ENCODE measurements at regions not wholly inside any gene's neighbourhood (a gene's known extent, or its start where the extent isn't known, plus 50 kb on each side); places are given as distances from the start of the nearest gene placed in this dataset.

DNA sequence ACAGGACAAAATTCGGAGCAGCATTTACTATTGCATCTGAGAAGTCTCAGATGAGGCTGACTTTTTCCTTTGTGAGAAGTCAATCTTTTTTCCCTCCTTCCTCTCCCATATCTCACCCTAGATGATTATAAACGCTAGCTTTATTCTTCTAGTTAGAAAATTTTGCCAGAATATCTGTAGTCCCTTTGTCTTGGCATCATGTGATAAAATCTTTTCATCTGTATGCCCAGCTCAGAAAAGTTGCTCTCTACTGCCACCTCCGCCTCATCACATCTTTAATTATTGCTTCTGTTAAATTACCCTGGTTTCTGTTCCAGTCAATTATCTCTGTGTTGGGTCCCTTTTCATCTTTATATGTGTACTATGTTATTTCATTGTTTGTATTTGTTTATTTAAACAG is 210.8 kb upstream of the SLC35G4 start:
- no peaks in the 10 kb centered on the region for H3K36me3 Mint-ChIP-seq (ENCODE audit: insufficient read depth, unreplicated experiment)
- no peaks in the 10 kb centered on the region for H3K4me1 Mint-ChIP-seq (ENCODE audit: insufficient read depth, unreplicated experiment)
- peak; percentile 10 for DNase-seq (ENCODE audit: unreplicated experiment)
- POLR2A ChIA-PET, result no interaction called here
- H3K27me3 Mint-ChIP-seq (ENCODE audit: insufficient read depth, unreplicated experiment), result peaks cover 37% of the 10 kb centered on the region
- H3K27ac Mint-ChIP-seq (ENCODE audit: low read depth, unreplicated experiment), result no peak overlapping the region
- no TSS peak for BruUV-seq (replicated peaks)
- CTCF ChIA-PET, result interaction anchor here (0.6 to 1.8 kb wide), 5 partner anchors 12 to 279 kb away, joined by 3 to 8 read pairs (median 4); no protein-coding TSS in a partner anchor
- TF ChIP-seq, protein P1, sequence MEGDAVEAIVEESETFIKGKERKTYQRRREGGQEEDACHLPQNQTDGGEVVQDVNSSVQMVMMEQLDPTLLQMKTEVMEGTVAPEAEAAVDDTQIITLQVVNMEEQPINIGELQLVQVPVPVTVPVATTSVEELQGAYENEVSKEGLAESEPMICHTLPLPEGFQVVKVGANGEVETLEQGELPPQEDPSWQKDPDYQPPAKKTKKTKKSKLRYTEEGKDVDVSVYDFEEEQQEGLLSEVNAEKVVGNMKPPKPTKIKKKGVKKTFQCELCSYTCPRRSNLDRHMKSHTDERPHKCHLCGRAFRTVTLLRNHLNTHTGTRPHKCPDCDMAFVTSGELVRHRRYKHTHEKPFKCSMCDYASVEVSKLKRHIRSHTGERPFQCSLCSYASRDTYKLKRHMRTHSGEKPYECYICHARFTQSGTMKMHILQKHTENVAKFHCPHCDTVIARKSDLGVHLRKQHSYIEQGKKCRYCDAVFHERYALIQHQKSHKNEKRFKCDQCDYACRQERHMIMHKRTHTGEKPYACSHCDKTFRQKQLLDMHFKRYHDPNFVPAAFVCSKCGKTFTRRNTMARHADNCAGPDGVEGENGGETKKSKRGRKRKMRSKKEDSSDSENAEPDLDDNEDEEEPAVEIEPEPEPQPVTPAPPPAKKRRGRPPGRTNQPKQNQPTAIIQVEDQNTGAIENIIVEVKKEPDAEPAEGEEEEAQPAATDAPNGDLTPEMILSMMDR (IDR thresholded peaks at IDR 0.05; ENCODE audit: unreplicated experiment), result no peak
- H3K9me3 Mint-ChIP-seq (ENCODE audit: unreplicated experiment), result no peaks in the 10 kb centered on the region
- intact Hi-C loops (cut with micrococcal nuclease), result no loop called here
- no peak overlapping the region for H3K4me3 Mint-ChIP-seq (ENCODE audit: unreplicated experiment)

DNA sequence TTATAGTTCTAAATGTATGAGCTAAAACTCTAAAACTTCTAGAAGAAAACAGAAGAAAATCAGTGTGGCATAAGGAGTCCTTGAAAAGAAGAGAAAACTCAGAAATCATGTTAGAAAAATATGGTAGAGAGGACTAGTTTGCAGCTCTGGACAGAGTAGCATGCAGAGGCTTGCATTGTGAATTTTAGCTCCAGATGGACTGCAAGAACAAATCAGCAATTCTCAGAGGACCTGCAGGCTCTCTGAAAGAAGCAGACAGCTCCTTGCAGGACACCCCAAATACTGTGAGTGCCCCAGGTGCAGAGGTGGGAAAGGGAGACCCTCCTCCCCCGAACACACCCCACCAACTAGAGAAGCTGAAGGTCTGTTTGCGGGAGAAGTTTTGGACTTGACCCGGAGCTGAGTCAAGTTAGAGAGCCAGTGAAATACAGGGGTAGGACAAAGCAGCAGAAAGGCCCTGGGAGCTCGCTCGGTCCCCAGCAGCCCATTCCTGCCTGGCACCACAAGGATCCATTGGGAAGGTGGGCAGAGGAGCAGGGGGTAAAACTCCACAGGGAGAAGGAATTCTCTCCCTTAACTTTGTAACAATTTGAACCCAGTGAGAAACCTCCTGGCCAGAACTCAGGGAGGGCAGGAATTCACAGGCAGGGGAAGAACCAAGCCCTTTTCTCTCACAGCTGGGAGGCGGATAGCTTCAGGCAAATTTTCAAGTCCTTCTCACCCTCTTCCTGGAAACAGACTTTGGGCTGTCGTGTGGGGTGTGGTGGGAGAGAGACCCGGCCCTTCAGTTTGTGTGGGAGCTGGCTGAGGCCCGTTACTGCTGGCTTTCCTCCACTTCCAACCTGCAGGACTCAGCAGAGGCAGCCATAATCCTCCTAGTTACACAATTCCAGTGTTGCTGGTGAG is 216.2 kb upstream of the SLC35G4 start:
- no TSS peak for BruUV-seq (replicated peaks)
- TF ChIP-seq, protein P1 (IDR thresholded peaks at IDR 0.05; ENCODE audit: unreplicated experiment), result no peak
- H3K36me3 Mint-ChIP-seq (ENCODE audit: insufficient read depth, unreplicated experiment), result no peaks in the 10 kb centered on the region
- H3K27me3 Mint-ChIP-seq (ENCODE audit: insufficient read depth, unreplicated experiment), result peaks cover 23% of the 10 kb centered on the region
- ChIA-PET POLR2A (interaction anchor here (1.2 kb wide), 1 partner anchor 10 kb away, joined by 7 read pairs; no protein-coding TSS in a partner anchor), CTCF (interaction anchor here (0.6 to 1.2 kb wide), 2 partner anchors 81 to 189 kb away, joined by 3 to 4 read pairs; no protein-coding TSS in a partner anchor)
- no peak overlapping the region for H3K27ac Mint-ChIP-seq (ENCODE audit: low read depth, unreplicated experiment)
- intact Hi-C loops (cut with micrococcal nuclease), result no loop called here
- H3K9me3 Mint-ChIP-seq (ENCODE audit: unreplicated experiment), result no peaks in the 10 kb centered on the region
- no peak for DNase-seq (ENCODE audit: unreplicated experiment)
- no peak overlapping the region for H3K4me3 Mint-ChIP-seq (ENCODE audit: unreplicated experiment)
- peaks cover 6% of the 10 kb centered on the region for H3K4me1 Mint-ChIP-seq (ENCODE audit: insufficient read depth, unreplicated experiment)

DNA sequence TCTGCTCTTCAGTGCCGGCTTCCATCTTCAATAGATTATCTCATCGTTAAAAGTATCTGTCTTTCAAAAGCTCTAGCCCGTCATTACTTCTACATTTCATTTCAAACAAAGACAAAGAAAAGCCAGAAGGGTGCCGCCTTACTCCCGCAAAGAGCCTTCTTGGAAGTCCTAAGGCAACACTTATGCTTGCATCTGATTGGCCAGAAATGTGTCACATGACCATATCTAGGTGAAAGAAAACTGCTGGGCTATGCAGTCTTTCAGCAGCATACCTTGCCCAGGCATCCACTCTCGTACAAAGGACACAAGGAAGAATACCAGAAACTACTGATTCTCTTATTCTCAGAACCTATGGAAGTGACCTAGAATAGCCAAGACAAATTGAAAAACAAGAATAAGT is 217.1 kb upstream of the SLC35G4 start:
- Mint-ChIP-seq H3K4me1 (ENCODE audit: insufficient read depth, unreplicated experiment) (peaks cover 11% of the 10 kb centered on the region), H3K36me3 (ENCODE audit: insufficient read depth, unreplicated experiment) (no peaks in the 10 kb centered on the region), H3K27ac (ENCODE audit: low read depth, unreplicated experiment) (no peak overlapping the region), H3K4me3 (ENCODE audit: unreplicated experiment) (no peak overlapping the region), H3K9me3 (ENCODE audit: unreplicated experiment) (no peaks in the 10 kb centered on the region), H3K27me3 (ENCODE audit: insufficient read depth, unreplicated experiment) (peaks cover 22% of the 10 kb centered on the region)
- intact Hi-C loops (cut with micrococcal nuclease), result no loop called here
- ChIA-PET CTCF (interaction anchor here (1.2 kb wide), 1 partner anchor 80 kb away, joined by 4 read pairs; no protein-coding TSS in a partner anchor), POLR2A (interaction anchor here (1.2 kb wide), 1 partner anchor 11 kb away, joined by 7 read pairs; no protein-coding TSS in a partner anchor)
- TF ChIP-seq, protein P1 (IDR thresholded peaks at IDR 0.05; ENCODE audit: unreplicated experiment), result no peak
- no peak for DNase-seq (ENCODE audit: unreplicated experiment)
- BruUV-seq (replicated peaks), result no TSS peak

DNA sequence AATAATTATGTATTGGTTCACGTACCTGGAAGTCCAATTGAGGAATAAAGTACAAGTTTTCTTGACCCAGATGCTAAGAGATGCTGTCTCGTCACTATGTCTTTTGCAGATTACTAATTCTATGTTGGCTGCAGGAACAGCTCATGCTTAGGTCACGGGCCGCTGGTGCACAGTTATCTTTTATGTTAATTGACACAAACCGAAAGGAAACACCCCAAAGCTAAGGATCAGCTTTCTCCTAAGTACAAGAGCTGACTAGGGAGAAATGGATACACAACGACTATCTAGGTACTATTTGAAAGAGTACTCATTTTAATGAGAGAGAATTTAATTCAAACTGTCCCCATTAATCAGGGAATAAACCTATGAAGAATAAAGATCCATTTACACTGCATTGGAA is 217.7 kb upstream of the SLC35G4 start:
- no peak overlapping the region for H3K4me3 Mint-ChIP-seq (ENCODE audit: unreplicated experiment)
- DNase-seq (ENCODE audit: unreplicated experiment), result no peak
- intact Hi-C loops (cut with micrococcal nuclease), result no loop called here
- TF ChIP-seq, protein P1 (IDR thresholded peaks at IDR 0.05; ENCODE audit: unreplicated experiment), result no peak
- ChIA-PET CTCF (no interaction called here), POLR2A (interaction anchor here (0.6 kb wide), 1 partner anchor 92 kb away, joined by 3 read pairs; no protein-coding TSS in a partner anchor)
- H3K4me1 Mint-ChIP-seq (ENCODE audit: insufficient read depth, unreplicated experiment), result peaks cover 11% of the 10 kb centered on the region
- no TSS peak for BruUV-seq (replicated peaks)
- peaks cover 22% of the 10 kb centered on the region for H3K27me3 Mint-ChIP-seq (ENCODE audit: insufficient read depth, unreplicated experiment)
- no peaks in the 10 kb centered on the region for H3K36me3 Mint-ChIP-seq (ENCODE audit: insufficient read depth, unreplicated experiment)
- no peaks in the 10 kb centered on the region for H3K9me3 Mint-ChIP-seq (ENCODE audit: unreplicated experiment)
- no peak overlapping the region for H3K27ac Mint-ChIP-seq (ENCODE audit: low read depth, unreplicated experiment)

All from MCF 10A (cell line).